ENCODE measurements at regions not wholly inside any gene's neighbourhood (a gene's known extent, or its start where the extent isn't known, plus 50 kb on each side); places are given as distances from the start of the nearest gene placed in this dataset.
"Not testable (repeated sequence)": the region's sequence is repeated elsewhere in the genome, so short reads cannot be mapped to it uniquely, and the experiment has no call there.

DNA sequence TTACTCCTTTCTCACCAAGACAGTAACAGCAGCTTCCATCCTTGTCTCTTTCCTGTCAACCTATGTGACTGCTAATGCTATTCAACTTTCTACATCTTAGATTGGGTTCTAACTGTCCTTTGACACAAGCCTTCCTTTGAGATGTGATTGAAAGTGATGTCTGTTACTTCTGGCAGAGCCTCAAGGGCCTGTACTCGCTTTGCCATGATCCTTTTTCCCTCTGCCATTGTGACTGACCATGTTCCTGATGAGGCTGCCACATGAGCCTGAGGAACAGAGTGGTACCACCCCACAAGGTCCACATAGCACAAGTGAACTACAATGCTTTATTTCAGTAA lies 138.8 kb upstream of the RAB4A start:
- H3K27ac ChIP-seq: no peak overlapping the region
- intact Hi-C loops (cut with DNase I): no loop called here

DNA sequence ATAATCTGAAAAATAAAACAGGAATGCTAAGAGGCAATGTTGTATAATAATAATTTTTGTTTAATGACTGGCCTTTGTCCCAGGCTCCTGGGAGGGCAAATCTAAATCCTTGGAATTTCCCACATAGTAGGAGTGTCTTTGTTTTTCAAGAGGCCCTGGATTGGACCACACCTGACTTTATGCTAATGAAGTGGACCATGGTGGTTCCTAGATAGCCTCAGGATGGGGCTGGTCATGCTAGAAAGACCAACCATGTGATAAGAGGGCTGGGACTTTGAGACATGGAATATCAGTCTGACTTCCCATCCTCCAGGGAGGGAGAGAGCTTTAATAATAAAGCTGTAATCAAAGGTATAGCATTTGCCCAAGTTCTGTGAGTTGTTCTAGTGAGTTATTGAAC lies 138.2 kb upstream of the RAB4A start:
- intact Hi-C loops (cut with DNase I): no loop called here
- H3K27me3 ChIP-seq: no peaks in the 10 kb centered on the region
- H3K4me3 ChIP-seq: no peak overlapping the region
- no peaks in the 10 kb centered on the region for H3K9me3 ChIP-seq
- DNase-seq: no peak
- H3K4me1 ChIP-seq: no peaks in the 10 kb centered on the region
- TF ChIP-seq EP300 (IDR thresholded peaks at IDR 0.05) (no peak), POLR2AphosphoS5 (IDR thresholded peaks at IDR 0.05) (no peak), POLR2A (IDR thresholded peaks at IDR 0.05) (no peak)
- TF ChIP-seq, protein P1, sequence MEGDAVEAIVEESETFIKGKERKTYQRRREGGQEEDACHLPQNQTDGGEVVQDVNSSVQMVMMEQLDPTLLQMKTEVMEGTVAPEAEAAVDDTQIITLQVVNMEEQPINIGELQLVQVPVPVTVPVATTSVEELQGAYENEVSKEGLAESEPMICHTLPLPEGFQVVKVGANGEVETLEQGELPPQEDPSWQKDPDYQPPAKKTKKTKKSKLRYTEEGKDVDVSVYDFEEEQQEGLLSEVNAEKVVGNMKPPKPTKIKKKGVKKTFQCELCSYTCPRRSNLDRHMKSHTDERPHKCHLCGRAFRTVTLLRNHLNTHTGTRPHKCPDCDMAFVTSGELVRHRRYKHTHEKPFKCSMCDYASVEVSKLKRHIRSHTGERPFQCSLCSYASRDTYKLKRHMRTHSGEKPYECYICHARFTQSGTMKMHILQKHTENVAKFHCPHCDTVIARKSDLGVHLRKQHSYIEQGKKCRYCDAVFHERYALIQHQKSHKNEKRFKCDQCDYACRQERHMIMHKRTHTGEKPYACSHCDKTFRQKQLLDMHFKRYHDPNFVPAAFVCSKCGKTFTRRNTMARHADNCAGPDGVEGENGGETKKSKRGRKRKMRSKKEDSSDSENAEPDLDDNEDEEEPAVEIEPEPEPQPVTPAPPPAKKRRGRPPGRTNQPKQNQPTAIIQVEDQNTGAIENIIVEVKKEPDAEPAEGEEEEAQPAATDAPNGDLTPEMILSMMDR (IDR thresholded peaks at IDR 0.05): no peak
- H3K27ac ChIP-seq: no peak overlapping the region
- H3K36me3 ChIP-seq: no peaks in the 10 kb centered on the region

More for the DNA sequence above, 138.8 kb upstream of the RAB4A start:
- H3K36me3 ChIP-seq: no peaks in the 10 kb centered on the region
- no peaks in the 10 kb centered on the region for H3K9me3 ChIP-seq
- TF ChIP-seq POLR2A (IDR thresholded peaks at IDR 0.05) (no peak), EP300 (IDR thresholded peaks at IDR 0.05) (no peak), POLR2AphosphoS5 (IDR thresholded peaks at IDR 0.05) (no peak)
- TF ChIP-seq, protein P1 (IDR thresholded peaks at IDR 0.05): no peak
- H3K4me3 ChIP-seq: no peak overlapping the region
- no peaks in the 10 kb centered on the region for H3K4me1 ChIP-seq
- H3K27me3 ChIP-seq: no peaks in the 10 kb centered on the region
- no peak for DNase-seq
- 94% methylated on average over 1 of the region's 1 CpG for WGBS, 2 donors

DNA sequence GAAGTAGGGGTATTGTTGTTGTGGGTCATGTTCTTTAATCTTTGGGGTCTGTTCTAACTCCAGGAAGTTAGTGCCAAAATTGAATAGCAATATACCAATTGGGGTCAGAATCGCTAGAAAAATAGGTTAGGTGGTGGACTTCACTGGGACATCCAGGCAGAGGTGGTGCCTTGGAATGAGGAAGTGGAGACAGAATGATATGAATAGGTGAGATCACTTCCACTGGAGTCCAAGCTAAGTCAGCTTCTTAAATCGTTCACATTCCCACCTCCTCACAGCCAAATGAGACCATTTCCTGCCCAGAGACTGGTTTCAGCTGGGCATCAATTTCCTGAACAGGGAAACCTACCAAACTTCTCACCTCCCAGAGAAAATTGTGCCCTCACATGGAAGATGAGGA lies 137.8 kb upstream of the RAB4A start:
- H3K4me1 ChIP-seq: peaks cover 0 to 3% (median 0%) of the 10 kb centered on the region in 4 donors
- no peak overlapping the region for H3K4me3 ChIP-seq
- no peak for DNase-seq
- intact Hi-C loops (cut with DNase I): no loop called here
- H3K36me3 ChIP-seq: no peaks in the 10 kb centered on the region
- 61% methylated on average over 2 of the region's 2 CpGs for WGBS, 2 donors
- H3K9me3 ChIP-seq: no peaks in the 10 kb centered on the region
- no peaks in the 10 kb centered on the region for H3K27me3 ChIP-seq
- no peak for TF ChIP-seq POLR2A (IDR thresholded peaks at IDR 0.05)
- TF ChIP-seq, protein P1 (IDR thresholded peaks at IDR 0.05): no peak
- TF ChIP-seq POLR2AphosphoS5 (IDR thresholded peaks at IDR 0.05): no peak
- no peak for TF ChIP-seq EP300 (IDR thresholded peaks at IDR 0.05)
- H3K27ac ChIP-seq: no peak overlapping the region

DNA sequence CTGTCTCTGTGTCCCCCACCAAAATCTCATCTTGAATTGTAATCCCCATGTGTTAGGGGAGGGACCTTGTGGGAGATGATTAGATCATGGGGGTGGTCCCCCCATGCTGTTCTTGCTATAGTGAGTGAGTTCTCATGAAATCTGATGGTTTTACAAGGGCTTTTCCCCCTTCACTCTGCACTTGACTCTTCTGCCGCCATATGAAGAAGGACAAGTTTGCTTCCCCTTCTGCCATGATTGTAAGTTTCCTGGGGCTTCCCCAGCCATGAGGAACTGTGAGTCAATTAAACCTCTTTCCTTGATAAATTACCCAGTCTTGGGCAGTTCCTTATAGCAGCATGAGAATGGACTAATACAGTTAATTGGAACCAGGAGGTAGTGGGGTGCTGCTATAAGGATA lies 137.1 kb upstream of the RAB4A start:
- Histone ChIP-seq H3K4me1 (peaks cover 0 to 6% (median 0%) of the 10 kb centered on the region in 4 donors), H3K27me3 (no peaks in the 10 kb centered on the region), H3K36me3 (no peaks in the 10 kb centered on the region), H3K9me3 (no peaks in the 10 kb centered on the region), H3K27ac (no peak overlapping the region), H3K4me3 (no peak overlapping the region)
- TF ChIP-seq POLR2AphosphoS5 (IDR thresholded peaks at IDR 0.05) (no peak), POLR2A (IDR thresholded peaks at IDR 0.05) (no peak), EP300 (IDR thresholded peaks at IDR 0.05) (no peak)
- TF ChIP-seq, protein P1 (IDR thresholded peaks at IDR 0.05): no peak
- DNase-seq: no peak
- WGBS, 2 donors: 82 to 94% methylated on average over 1 of the region's 1 CpG
- intact Hi-C loops (cut with DNase I): no loop called here

DNA sequence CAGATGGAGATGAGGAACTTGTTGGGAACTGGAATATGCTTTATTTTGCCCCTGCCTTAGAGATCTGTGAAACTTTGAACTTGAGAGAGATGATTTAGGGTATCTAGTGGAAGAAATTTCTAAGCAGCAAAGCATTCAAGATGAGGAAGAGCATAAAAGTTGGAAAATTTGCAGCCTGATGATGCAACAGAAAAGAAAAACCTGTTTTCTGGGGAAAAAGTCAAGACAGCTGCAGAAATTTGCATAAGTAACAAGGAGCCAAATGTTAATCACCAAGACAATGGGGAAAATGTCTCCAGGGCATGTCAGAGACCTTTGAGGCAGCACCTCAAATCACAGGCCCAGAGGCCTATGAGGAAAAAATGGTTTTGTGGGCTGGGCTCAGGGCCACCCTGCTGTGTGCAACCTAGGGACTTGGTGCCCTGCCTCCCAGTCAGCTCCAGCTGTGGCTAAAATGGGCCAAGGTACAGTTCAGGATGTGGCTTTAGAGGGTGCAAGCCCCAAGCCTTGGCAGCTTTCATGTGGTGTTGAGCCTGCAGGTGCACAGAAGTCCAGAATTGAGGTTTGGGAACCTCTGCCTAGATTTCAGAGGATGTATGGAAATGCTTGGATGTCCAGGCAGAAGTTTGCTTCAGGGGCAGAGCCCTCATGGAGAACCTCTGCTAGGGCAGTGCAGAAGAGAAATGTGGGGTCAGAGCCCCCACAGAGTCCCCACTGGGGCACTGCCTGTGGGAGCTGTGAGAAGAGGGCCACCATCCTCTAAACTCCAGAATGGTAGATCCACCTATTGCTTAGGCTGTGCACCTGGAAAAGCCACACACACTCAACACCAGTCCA lies 136.3 kb upstream of the RAB4A start:
- H3K4me3 ChIP-seq; H3K27ac ChIP-seq; H3K36me3 ChIP-seq; H3K9me3 ChIP-seq; intact Hi-C loops (cut with DNase I); H3K27me3 ChIP-seq; DNase-seq; H3K4me1 ChIP-seq: not testable (repeated sequence)

Data from sigmoid colon (tissue), 6 donors.